ENCODE measurements at regions not wholly inside any gene's neighbourhood (a gene's known extent, or its start where the extent isn't known, plus 50 kb on each side); places are given as distances from the start of the nearest gene placed in this dataset.
"Not testable (repeated sequence)": the region's sequence is repeated elsewhere in the genome, so short reads cannot be mapped to it uniquely, and the experiment has no call there.

GRCh38 chr1:184184614-184185013 is 133.1 kb downstream of the TSEN15 start:
- DNase-seq: not testable (repeated sequence)

GRCh38 chr1:184185347-184185746 is 133.8 kb downstream of the TSEN15 start:
- no peak for DNase-seq

GRCh38 chr1:184186167-184186566 is 134.6 kb downstream of the TSEN15 start:
- DNase-seq: no peak

GRCh38 chr1:184187097-184187496 is 135.6 kb downstream of the TSEN15 start:
- DNase-seq: no peak

- no peak for DNase-seq
Measured at GRCh38 chr1:184188037-184188436, 136.5 kb downstream of the TSEN15 start.

GRCh38 chr1:184189361-184189760 is 137.8 kb downstream of the TSEN15 start:
- no peak for DNase-seq

GRCh38 chr1:184190616-184191015 is 139.1 kb downstream of the TSEN15 start:
- DNase-seq: no peak

GRCh38 chr1:184191181-184191621 is 139.7 kb downstream of the TSEN15 start:
- DNase-seq: peak; percentile 55 to 64 (median 61)

GRCh38 chr1:184192796-184193195 is 141.3 kb downstream of the TSEN15 start:
- peak; percentile 58 to 76 (median 63) for DNase-seq

- no peak for DNase-seq
Measured at GRCh38 chr1:184193451-184193850, 141.9 kb downstream of the TSEN15 start.

- DNase-seq: peak; percentile 75 to 91 (median 86)
Measured at GRCh38 chr1:184194236-184194635, 142.7 kb downstream of the TSEN15 start.

- DNase-seq: not testable (repeated sequence)
Measured at GRCh38 chr1:184195722-184196121, 144.2 kb downstream of the TSEN15 start.

GRCh38 chr1:184197831-184198230 is 146.3 kb downstream of the TSEN15 start:
- no peak for DNase-seq

GRCh38 chr1:184199036-184199435 is 147.5 kb downstream of the TSEN15 start:
- DNase-seq: peak in 2 of 3 donors; percentile 49 to 57

GRCh38 chr1:184199438-184200085 is 148.0 kb downstream of the TSEN15 start:
- DNase-seq: no peak

- no peak for DNase-seq
Measured at GRCh38 chr1:184208622-184209021, 157.1 kb downstream of the TSEN15 start.

- peak in 2 of 3 donors; percentile 18 to 33 for DNase-seq
Measured at GRCh38 chr1:184210031-184210430, 158.5 kb downstream of the TSEN15 start.

- no peak for DNase-seq
Measured at GRCh38 chr1:184210862-184211261, 159.3 kb downstream of the TSEN15 start.

- peak; percentile 83 to 93 (median 88) for DNase-seq
Measured at GRCh38 chr1:184212649-184213314, 161.3 kb downstream of the TSEN15 start.

GRCh38 chr1:184214128-184214527 is 162.6 kb downstream of the TSEN15 start:
- no peak for DNase-seq

- no peak for DNase-seq
Measured at GRCh38 chr1:184215274-184215925, 163.9 kb downstream of the TSEN15 start.

- no peak for DNase-seq
Measured at GRCh38 chr1:184218458-184219075, 167.0 kb downstream of the TSEN15 start.

GRCh38 chr1:184219414-184219813 is 167.4 kb upstream of the C1orf21 start:
- DNase-seq: peak; percentile 7 to 26 (median 10)

All from suppressor macrophage treated with lipopolysaccharide for 1 hour (primary cell).